Smooth muscle cell (in vitro differentiated cells): ENCODE measurements at regions not wholly inside any gene's neighbourhood (a gene's known extent, or its start where the extent isn't known, plus 50 kb on each side); places are given as distances from the start of the nearest gene placed in this dataset.

Experiments used
- DNase-seq: peaks from one replicate; lab custom pipeline; 2025; ENCODE audit not compliant: unreplicated experiment; lab: John Stamatoyannopoulos, UW
- H2AFZ ChIP-seq: fragments of 200-600 bp; sonication (generic); 2 replicates; pipeline ENCODE4 v1.6.0; 2016; ENCODE audit warnings: antibody characterized with exemption, low read depth, mild to moderate bottlenecking
- H3F3A ChIP-seq: fragments of 200-600 bp; sonication (generic); 2 replicates; pipeline ENCODE4 v1.6.0; 2017; ENCODE audit warnings: antibody characterized with exemption, low read depth
- H3K27ac ChIP-seq: fragments of 200-600 bp; sonication (generic); 2 replicates; pipeline ENCODE4 v1.5.1; 2016; ENCODE audit warnings: low read depth, mild to moderate bottlenecking
- H3K27me3 ChIP-seq: fragments of 200-600 bp; sonication (generic); 2 replicates; pipeline ENCODE4 v1.6.1; 2016; ENCODE audit warnings: low read depth, mild to moderate bottlenecking
- H3K36me3 ChIP-seq: fragments of 200-600 bp; sonication (generic); 2 replicates; pipeline ENCODE4 v1.5.1; 2016; ENCODE audit warnings: low read depth
- H3K4me1 ChIP-seq: fragments of 200-600 bp; sonication (generic); 2 replicates; pipeline ENCODE4 v1.5.1; 2016; ENCODE audit warnings: low read depth
- H3K4me2 ChIP-seq: fragments of 200-600 bp; sonication (generic); 2 replicates; pipeline ENCODE4 v1.6.0; 2016; ENCODE audit warnings: mild to moderate bottlenecking
- H3K4me3 ChIP-seq: fragments of 200-600 bp; sonication (generic); 2 replicates; pipeline ENCODE4 v1.5.1; 2016; ENCODE audit warnings: mild to moderate bottlenecking
- H3K79me2 ChIP-seq: fragments of 200-600 bp; sonication (generic); 2 replicates; pipeline ENCODE4 v1.6.0; 2016; ENCODE audit warnings: low read depth, mild to moderate bottlenecking
- H3K9ac ChIP-seq: fragments of 200-600 bp; sonication (generic); 2 replicates; pipeline ENCODE4 v1.6.0; 2016; ENCODE audit warnings: low read depth
- H3K9me3 ChIP-seq: fragments of 200-600 bp; sonication (generic); replicated peaks from 2 replicates; pipeline ENCODE4 v1.5.1; 2016; ENCODE audit warnings: low read depth
- H4K20me1 ChIP-seq: fragments of 200-600 bp; sonication (generic); 2 replicates; pipeline ENCODE4 v1.6.0; 2016; ENCODE audit warnings: low read depth
- CTCF ChIP-seq: fragments of 200-600 bp; sonication (generic); IDR thresholded peaks from 2 replicates; pipeline ENCODE4 v1.5.1; 2017; ENCODE audit warnings: borderline replicate concordance, mild to moderate bottlenecking, antibody characterized with exemption; ENCODE audit not compliant: insufficient read depth, poor library complexity, severe bottlenecking
- WGBS: methylation state at CpG from one replicate; pipeline ENCODE4 v1.1.7; 2016; ENCODE audit warnings: low lambda C conversion rate; 5-methylcytosine and 5-hydroxymethylcytosine counted together

- H2AFZ ChIP-seq = no peak overlapping the region
- H3K4me2 ChIP-seq = no peak overlapping the region
- no peak overlapping the region for H3K9ac ChIP-seq
- TF ChIP-seq CTCF = no peak
- H3F3A ChIP-seq = no peaks in the 10 kb centered on the region
- no peaks in the 10 kb centered on the region for H3K36me3 ChIP-seq
- no peak for DNase-seq
- H3K4me3 ChIP-seq = no peak overlapping the region
- H3K4me1 ChIP-seq = no peaks in the 10 kb centered on the region
- no peaks in the 10 kb centered on the region for H4K20me1 ChIP-seq
- H3K9me3 ChIP-seq = no peaks in the 10 kb centered on the region
- WGBS = 81% methylated on average over 9 of the region's 9 CpGs
- H3K79me2 ChIP-seq = no peaks in the 10 kb centered on the region
- no peak overlapping the region for H3K27ac ChIP-seq
- H3K27me3 ChIP-seq = no peaks in the 10 kb centered on the region
Measured at GRCh38 chr7:132733860-132734259, 157.6 kb upstream of the PLXNA4 start.

- H3K27ac ChIP-seq = no peak overlapping the region
- H3K4me1 ChIP-seq = no peaks in the 10 kb centered on the region
- DNase-seq = no peak
- H3F3A ChIP-seq = no peaks in the 10 kb centered on the region
- no peaks in the 10 kb centered on the region for H3K27me3 ChIP-seq
- no peak overlapping the region for H3K4me3 ChIP-seq
- TF ChIP-seq CTCF = no peak
- H4K20me1 ChIP-seq = no peaks in the 10 kb centered on the region
- H3K9ac ChIP-seq = no peak overlapping the region
- no peak overlapping the region for H2AFZ ChIP-seq
- no peaks in the 10 kb centered on the region for H3K36me3 ChIP-seq
- H3K4me2 ChIP-seq = no peak overlapping the region
- no peaks in the 10 kb centered on the region for H3K79me2 ChIP-seq
- 86% methylated on average over 8 of the region's 8 CpGs for WGBS
- H3K9me3 ChIP-seq = no peaks in the 10 kb centered on the region
Measured at GRCh38 chr7:132732321-132732865, 156.1 kb upstream of the PLXNA4 start.

- Histone ChIP-seq H3K9ac (no peak overlapping the region), H3K27me3 (no peaks in the 10 kb centered on the region), H3K27ac (no peak overlapping the region), H3K4me1 (no peaks in the 10 kb centered on the region), H2AFZ (no peak overlapping the region), H3F3A (no peaks in the 10 kb centered on the region), H3K4me3 (no peak overlapping the region), H3K4me2 (no peak overlapping the region), H3K9me3 (no peaks in the 10 kb centered on the region), H4K20me1 (no peaks in the 10 kb centered on the region), H3K36me3 (no peaks in the 10 kb centered on the region), H3K79me2 (no peaks in the 10 kb centered on the region)
- over 99% methylated on average over 4 of the region's 4 CpGs for WGBS
- no peak for TF ChIP-seq CTCF
- DNase-seq = no peak
Measured at GRCh38 chr7:132730105-132730504, 153.8 kb upstream of the PLXNA4 start.

- H4K20me1 ChIP-seq = no peaks in the 10 kb centered on the region
- no peaks in the 10 kb centered on the region for H3K9me3 ChIP-seq
- no peaks in the 10 kb centered on the region for H3K36me3 ChIP-seq
- no peak overlapping the region for H3K27ac ChIP-seq
- no peak overlapping the region for H3K4me3 ChIP-seq
- H2AFZ ChIP-seq = no peak overlapping the region
- H3K9ac ChIP-seq = no peak overlapping the region
- no peak for DNase-seq
- H3K79me2 ChIP-seq = no peaks in the 10 kb centered on the region
- H3F3A ChIP-seq = no peaks in the 10 kb centered on the region
- no peaks in the 10 kb centered on the region for H3K27me3 ChIP-seq
- H3K4me2 ChIP-seq = no peak overlapping the region
- TF ChIP-seq CTCF = no peak
- H3K4me1 ChIP-seq = no peaks in the 10 kb centered on the region
- WGBS = 74% methylated on average over 4 of the region's 4 CpGs
Measured at GRCh38 chr7:132723506-132724081, 147.3 kb upstream of the PLXNA4 start.
